ENCODE measurements at regions not wholly inside any gene's neighbourhood (a gene's known extent, or its start where the extent isn't known, plus 50 kb on each side); places are given as distances from the start of the nearest gene placed in this dataset.
"Not testable (repeated sequence)": the region's sequence is repeated elsewhere in the genome, so short reads cannot be mapped to it uniquely, and the experiment has no call there.

DNA sequence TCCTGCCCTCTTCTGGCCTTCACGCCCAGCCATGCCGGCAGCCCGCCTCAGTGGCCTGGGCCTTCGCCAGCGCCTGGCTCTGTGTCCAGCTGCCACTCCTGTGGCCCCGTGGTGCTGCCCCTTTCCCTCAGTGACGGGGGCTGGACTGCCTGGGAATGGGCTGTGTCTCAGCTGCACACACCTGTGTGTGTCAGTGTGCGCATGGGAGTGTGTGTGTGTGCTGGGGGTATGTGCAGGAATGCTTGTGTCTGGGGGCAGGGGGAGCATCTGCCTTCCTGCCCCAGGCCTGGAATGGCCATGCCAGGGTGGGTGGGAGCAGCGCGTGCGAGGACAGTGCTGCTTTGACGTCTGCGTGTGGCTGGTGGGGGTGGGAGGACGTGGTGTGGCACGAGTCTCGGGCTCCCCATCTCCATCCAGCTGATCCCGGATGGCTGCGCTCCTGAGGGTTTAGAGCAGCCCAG, 224.9 kb downstream of the TMEM121 start:
- H3K4me3 ChIP-seq (ENCODE audit: low read depth in 1 of 5, low read length in 5 of 5); H3K9ac ChIP-seq (ENCODE audit: low read length in 5 of 5); H3K9me3 ChIP-seq (ENCODE audit: control insufficient read depth in 5 of 5, low read length in 5 of 5); H3K27ac ChIP-seq (ENCODE audit: low read depth, low read length); H3K4me1 ChIP-seq (ENCODE audit: control insufficient read depth in 5 of 5, insufficient read depth in 5 of 5, low read length in 5 of 5); H3K27me3 ChIP-seq (ENCODE audit: control insufficient read depth in 5 of 5, insufficient read depth in 4 of 5, low read length in 5 of 5); H3K36me3 ChIP-seq (ENCODE audit: control insufficient read depth in 5 of 5, insufficient read depth in 5 of 5, low read length in 5 of 5): not testable (repeated sequence)

DNA sequence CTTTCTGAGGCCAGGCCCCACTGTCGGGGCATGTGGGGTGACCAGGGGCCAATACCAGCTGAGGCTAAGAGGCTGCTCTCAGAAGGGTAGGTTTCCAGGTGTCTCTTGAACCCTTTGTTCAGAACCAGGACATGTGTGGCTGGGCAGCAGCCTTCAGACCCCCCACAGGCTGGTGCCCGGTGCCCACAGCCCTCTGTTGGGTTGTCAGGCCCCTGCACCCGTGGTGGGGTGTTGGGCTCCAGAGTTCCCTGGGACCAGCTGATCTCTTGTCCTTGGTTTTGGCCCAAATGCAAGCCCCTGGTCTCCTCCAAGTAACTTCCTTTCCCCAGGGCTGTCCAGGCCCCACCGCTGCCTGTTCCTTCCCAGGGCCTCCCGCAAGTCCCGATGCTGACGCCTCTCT, 226.0 kb downstream of the TMEM121 start:
- not testable (repeated sequence) for H3K27me3 ChIP-seq (ENCODE audit: control insufficient read depth in 5 of 5, insufficient read depth in 4 of 5, low read length in 5 of 5); H3K4me3 ChIP-seq (ENCODE audit: low read depth in 1 of 5, low read length in 5 of 5); H3K9me3 ChIP-seq (ENCODE audit: control insufficient read depth in 5 of 5, low read length in 5 of 5); H3K4me1 ChIP-seq (ENCODE audit: control insufficient read depth in 5 of 5, insufficient read depth in 5 of 5, low read length in 5 of 5); H3K27ac ChIP-seq (ENCODE audit: low read depth, low read length); H3K9ac ChIP-seq (ENCODE audit: low read length in 5 of 5); H3K36me3 ChIP-seq (ENCODE audit: control insufficient read depth in 5 of 5, insufficient read depth in 5 of 5, low read length in 5 of 5)

DNA sequence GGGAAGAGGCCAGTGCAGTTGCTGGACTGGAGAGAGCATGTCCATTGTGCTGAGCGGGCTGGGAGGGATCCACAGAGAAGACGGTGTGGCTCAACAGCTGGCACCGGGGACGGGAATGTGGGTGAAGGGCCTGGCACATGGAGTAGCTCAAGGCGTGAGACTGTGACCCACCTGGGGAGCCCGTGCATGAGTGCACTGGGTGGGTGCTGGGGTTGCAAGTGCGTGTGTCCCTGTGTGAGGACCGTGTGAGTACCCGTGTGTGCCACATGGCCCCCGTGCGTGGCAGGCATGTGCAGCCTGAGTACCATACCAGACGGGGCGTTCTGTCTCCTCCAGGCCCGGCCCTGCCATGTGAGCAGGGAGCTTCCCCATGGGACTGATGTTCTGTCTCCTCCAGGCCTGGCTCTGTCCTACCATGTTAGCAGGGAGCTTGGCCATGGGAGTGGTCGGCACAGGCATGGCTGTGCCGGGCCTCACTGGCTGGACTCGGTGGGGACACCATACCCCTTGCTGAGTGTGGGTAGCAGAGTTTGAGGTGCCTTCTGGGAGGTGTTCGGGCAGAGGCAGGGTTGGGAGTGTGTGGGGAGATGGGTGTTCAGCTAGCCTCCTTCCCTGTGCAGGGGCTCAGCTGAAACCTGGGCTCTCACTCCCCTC, 234.4 kb downstream of the TMEM121 start:
- Histone ChIP-seq H3K9me3 (ENCODE audit: control insufficient read depth in 5 of 5, low read length in 5 of 5) (peaks cover 0 to 2% (median 0%) of the 10 kb centered on the region in 5 donors), H3K9ac (ENCODE audit: low read length in 5 of 5) (no peak overlapping the region), H3K4me3 (ENCODE audit: low read depth in 1 of 5, low read length in 5 of 5) (no peak overlapping the region), H3K27ac (ENCODE audit: low read depth, low read length) (no peak overlapping the region), H3K36me3 (ENCODE audit: control insufficient read depth in 5 of 5, insufficient read depth in 5 of 5, low read length in 5 of 5) (no peaks in the 10 kb centered on the region), H3K4me1 (ENCODE audit: control insufficient read depth in 5 of 5, insufficient read depth in 5 of 5, low read length in 5 of 5) (peaks cover 0 to 12% (median 0%) of the 10 kb centered on the region in 5 donors), H3K27me3 (ENCODE audit: control insufficient read depth in 5 of 5, insufficient read depth in 4 of 5, low read length in 5 of 5) (no peaks in the 10 kb centered on the region)

DNA sequence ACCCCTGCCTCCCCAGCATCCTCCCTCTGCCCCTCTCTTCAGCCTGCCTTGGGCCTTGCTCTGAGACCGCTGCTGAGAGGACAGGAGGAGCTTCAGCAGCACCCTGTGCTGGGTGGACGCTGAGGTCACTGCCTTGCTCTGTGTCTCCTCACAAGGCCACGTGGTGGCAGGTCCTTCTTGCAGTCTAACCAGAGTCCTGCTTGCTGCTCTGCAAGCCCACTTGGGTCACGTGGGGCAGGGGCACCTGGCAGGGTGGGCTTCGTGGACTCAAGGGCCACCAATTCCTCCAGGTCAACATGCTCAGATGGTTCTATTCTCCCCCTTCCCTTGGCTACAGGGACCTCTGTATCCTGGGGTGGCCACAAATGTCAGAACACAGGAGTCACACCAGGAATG, 235.0 kb downstream of the TMEM121 start:
- H3K4me1 ChIP-seq (ENCODE audit: control insufficient read depth in 5 of 5, insufficient read depth in 5 of 5, low read length in 5 of 5): peaks cover 0 to 13% (median 0%) of the 10 kb centered on the region in 5 donors
- not testable (repeated sequence) for H3K4me3 ChIP-seq (ENCODE audit: low read depth in 1 of 5, low read length in 5 of 5); H3K9ac ChIP-seq (ENCODE audit: low read length in 5 of 5); H3K27ac ChIP-seq (ENCODE audit: low read depth, low read length); H3K27me3 ChIP-seq (ENCODE audit: control insufficient read depth in 5 of 5, insufficient read depth in 4 of 5, low read length in 5 of 5); H3K36me3 ChIP-seq (ENCODE audit: control insufficient read depth in 5 of 5, insufficient read depth in 5 of 5, low read length in 5 of 5); H3K9me3 ChIP-seq (ENCODE audit: control insufficient read depth in 5 of 5, low read length in 5 of 5)

DNA sequence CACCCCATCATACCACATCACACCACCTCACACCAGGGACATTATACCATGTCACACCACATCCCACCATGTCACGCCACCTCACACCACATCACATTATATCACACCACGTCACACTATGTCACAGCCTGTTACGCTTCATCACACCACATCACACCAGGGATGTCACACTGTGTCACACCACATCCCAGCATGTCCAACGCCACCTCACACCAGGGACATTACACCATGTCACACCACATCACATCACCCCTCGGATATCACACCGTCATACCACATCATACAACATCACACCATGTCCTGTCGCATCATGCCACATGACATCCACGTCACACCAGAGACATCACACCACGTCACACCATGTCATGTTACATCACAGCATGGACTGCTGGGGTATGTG, 235.5 kb downstream of the TMEM121 start:
- H3K9ac ChIP-seq (ENCODE audit: low read length in 5 of 5): no peak overlapping the region
- H3K36me3 ChIP-seq (ENCODE audit: control insufficient read depth in 5 of 5, insufficient read depth in 5 of 5, low read length in 5 of 5): no peaks in the 10 kb centered on the region
- H3K4me1 ChIP-seq (ENCODE audit: control insufficient read depth in 5 of 5, insufficient read depth in 5 of 5, low read length in 5 of 5): peaks cover 0 to 13% (median 0%) of the 10 kb centered on the region in 5 donors
- no peak overlapping the region for H3K4me3 ChIP-seq (ENCODE audit: low read depth in 1 of 5, low read length in 5 of 5)
- H3K9me3 ChIP-seq (ENCODE audit: control insufficient read depth in 5 of 5, low read length in 5 of 5): peaks cover 0 to 2% (median 0%) of the 10 kb centered on the region in 5 donors
- no peak overlapping the region for H3K27ac ChIP-seq (ENCODE audit: low read depth, low read length)
- H3K27me3 ChIP-seq (ENCODE audit: control insufficient read depth in 5 of 5, insufficient read depth in 4 of 5, low read length in 5 of 5): no peaks in the 10 kb centered on the region

DNA sequence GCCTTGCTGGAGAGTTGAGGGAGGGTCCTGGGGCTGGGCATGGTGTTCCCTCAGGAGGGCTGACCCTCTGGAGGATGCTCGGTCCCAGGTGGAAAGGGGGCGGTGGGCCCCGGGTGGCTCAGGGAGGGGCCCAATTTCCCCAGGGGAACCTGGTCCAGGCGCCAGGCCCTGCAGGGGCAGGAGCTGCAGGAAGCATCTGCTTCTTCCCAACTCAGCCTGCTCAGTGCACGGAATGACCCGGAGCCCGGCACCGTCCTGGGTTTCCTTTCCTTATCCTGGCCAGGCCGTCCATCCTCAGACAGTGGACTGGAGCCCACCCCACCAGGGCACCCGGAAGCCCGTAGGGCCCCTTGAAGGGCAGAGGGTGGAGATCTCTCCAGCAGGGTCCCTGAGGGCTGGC, 235.9 kb downstream of the TMEM121 start:
- not testable (repeated sequence) for H3K9ac ChIP-seq (ENCODE audit: low read length in 5 of 5); H3K9me3 ChIP-seq (ENCODE audit: control insufficient read depth in 5 of 5, low read length in 5 of 5); H3K4me3 ChIP-seq (ENCODE audit: low read depth in 1 of 5, low read length in 5 of 5); H3K27ac ChIP-seq (ENCODE audit: low read depth, low read length); H3K36me3 ChIP-seq (ENCODE audit: control insufficient read depth in 5 of 5, insufficient read depth in 5 of 5, low read length in 5 of 5); H3K27me3 ChIP-seq (ENCODE audit: control insufficient read depth in 5 of 5, insufficient read depth in 4 of 5, low read length in 5 of 5)
- H3K4me1 ChIP-seq (ENCODE audit: control insufficient read depth in 5 of 5, insufficient read depth in 5 of 5, low read length in 5 of 5): peaks cover 0 to 13% (median 0%) of the 10 kb centered on the region in 5 donors

DNA sequence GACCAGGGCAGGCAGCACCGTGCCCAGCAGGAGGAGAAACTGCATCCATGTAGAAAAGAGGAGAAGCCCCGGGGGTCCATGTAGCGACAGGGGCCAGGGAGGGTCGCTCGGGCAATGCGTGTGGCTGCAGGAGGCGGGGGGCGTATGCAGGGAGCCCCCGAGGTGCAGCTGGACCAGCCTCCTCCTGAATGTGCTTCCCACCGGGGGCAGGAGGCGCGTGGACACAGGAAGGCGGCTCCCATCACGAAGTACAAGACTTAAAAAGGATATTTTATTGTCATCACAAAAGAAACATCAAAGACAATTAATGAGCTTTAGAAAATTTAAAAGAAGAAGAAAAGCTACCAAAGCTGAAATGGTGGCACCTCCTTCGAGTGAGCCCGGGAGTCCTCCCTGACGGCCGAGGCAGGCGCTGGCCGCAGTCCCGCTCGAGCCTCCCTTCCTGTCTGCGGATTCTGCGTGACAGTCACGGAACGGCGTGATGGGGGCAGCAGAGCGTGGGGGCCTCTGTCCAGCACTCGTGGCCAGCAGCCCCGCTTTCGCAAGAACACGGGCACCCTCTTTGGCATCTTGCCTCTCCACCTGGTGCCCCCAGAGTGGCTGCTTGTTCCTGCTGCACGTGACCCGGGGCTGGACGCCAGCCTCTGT, 238.0 kb downstream of the TMEM121 start:
- peaks cover 0 to 13% (median 0%) of the 10 kb centered on the region in 5 donors for H3K4me1 ChIP-seq (ENCODE audit: control insufficient read depth in 5 of 5, insufficient read depth in 5 of 5, low read length in 5 of 5)
- not testable (repeated sequence) for H3K4me3 ChIP-seq (ENCODE audit: low read depth in 1 of 5, low read length in 5 of 5); H3K9me3 ChIP-seq (ENCODE audit: control insufficient read depth in 5 of 5, low read length in 5 of 5); H3K36me3 ChIP-seq (ENCODE audit: control insufficient read depth in 5 of 5, insufficient read depth in 5 of 5, low read length in 5 of 5); H3K9ac ChIP-seq (ENCODE audit: low read length in 5 of 5); H3K27ac ChIP-seq (ENCODE audit: low read depth, low read length); H3K27me3 ChIP-seq (ENCODE audit: control insufficient read depth in 5 of 5, insufficient read depth in 4 of 5, low read length in 5 of 5)

DNA sequence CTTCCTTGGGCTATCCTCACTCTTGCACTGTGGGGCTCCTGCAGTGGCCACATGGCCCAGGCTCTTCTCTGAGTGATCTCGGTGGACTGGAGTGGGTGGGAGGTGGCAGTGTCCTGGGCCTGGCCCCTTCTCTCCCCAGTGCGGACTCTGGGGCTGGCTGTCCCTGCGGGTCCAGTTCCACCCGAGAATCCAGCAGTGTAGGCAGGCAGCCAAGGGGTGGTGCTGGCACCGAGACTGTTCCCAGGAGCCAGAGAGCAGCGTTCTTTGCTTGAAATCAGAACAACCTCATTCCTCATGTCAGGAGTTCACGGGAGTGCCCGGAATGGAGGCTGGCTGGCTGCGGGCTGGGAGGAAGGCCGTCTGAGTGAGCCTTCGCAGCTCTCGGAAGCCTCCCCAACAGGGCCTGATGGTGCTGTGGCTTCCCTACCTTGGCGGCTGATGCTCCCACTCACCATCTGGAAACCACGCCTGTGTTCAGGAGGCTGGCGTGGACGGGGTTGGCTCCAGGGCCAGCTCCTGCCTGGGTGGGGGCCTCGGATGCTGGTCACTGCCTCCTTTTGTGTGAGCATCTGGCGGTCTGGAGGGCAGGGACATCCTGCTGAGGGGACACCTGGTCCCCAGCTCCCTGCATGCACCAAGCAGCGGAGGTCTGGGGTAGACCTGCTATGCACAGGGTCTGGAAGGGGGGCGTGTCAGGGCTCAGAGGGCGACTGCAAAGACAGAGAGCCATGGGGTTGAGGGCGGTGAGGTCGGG, 238.9 kb downstream of the TMEM121 start:
- H3K36me3 ChIP-seq (ENCODE audit: control insufficient read depth in 5 of 5, insufficient read depth in 5 of 5, low read length in 5 of 5); H3K27ac ChIP-seq (ENCODE audit: low read depth, low read length); H3K27me3 ChIP-seq (ENCODE audit: control insufficient read depth in 5 of 5, insufficient read depth in 4 of 5, low read length in 5 of 5); H3K9me3 ChIP-seq (ENCODE audit: control insufficient read depth in 5 of 5, low read length in 5 of 5); H3K9ac ChIP-seq (ENCODE audit: low read length in 5 of 5); H3K4me3 ChIP-seq (ENCODE audit: low read depth in 1 of 5, low read length in 5 of 5): not testable (repeated sequence)
- H3K4me1 ChIP-seq (ENCODE audit: control insufficient read depth in 5 of 5, insufficient read depth in 5 of 5, low read length in 5 of 5): peaks cover 0 to 13% (median 0%) of the 10 kb centered on the region in 5 donors

DNA sequence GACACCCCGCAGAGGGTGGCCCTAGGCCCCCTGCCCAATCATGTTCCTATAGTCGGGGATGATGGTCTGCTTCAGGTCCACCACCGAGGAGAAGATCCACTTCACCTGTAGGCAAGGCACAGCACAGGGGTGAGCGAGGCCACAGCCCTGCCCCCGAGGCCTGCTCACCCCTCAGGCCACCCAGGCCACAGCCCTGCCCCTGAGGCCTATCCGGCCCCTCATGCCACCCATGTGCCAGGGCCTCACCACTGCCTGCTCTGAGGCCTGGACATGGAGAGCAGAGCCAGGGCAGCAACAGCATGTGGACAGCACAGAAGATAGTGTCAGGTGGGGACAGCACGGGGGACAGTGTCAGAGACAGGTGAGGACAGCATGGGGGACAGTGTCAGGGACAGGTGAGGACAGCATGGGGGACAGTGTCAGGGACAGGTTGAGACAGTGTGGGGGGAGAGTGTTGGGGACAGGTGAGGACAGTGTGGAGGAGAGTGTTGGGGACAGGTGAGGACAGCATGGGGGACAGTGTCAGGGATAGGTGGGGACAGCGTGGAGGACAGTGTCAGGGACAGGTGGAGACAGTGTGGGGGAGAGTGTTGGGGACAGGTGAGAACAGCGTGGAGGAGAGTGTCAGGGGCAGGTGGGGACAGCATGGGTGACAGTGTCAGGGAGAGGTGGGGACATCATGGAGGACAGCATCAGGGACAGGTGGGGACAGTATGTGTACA, 239.7 kb downstream of the TMEM121 start:
- Histone ChIP-seq H3K4me3 (ENCODE audit: low read depth in 1 of 5, low read length in 5 of 5) (no peak overlapping the region), H3K36me3 (ENCODE audit: control insufficient read depth in 5 of 5, insufficient read depth in 5 of 5, low read length in 5 of 5) (no peaks in the 10 kb centered on the region), H3K27me3 (ENCODE audit: control insufficient read depth in 5 of 5, insufficient read depth in 4 of 5, low read length in 5 of 5) (no peaks in the 10 kb centered on the region), H3K27ac (ENCODE audit: low read depth, low read length) (no peak overlapping the region), H3K9ac (ENCODE audit: low read length in 5 of 5) (no peak overlapping the region), H3K9me3 (ENCODE audit: control insufficient read depth in 5 of 5, low read length in 5 of 5) (no peaks in the 10 kb centered on the region), H3K4me1 (ENCODE audit: control insufficient read depth in 5 of 5, insufficient read depth in 5 of 5, low read length in 5 of 5) (peaks cover 0 to 6% (median 0%) of the 10 kb centered on the region in 5 donors)

DNA sequence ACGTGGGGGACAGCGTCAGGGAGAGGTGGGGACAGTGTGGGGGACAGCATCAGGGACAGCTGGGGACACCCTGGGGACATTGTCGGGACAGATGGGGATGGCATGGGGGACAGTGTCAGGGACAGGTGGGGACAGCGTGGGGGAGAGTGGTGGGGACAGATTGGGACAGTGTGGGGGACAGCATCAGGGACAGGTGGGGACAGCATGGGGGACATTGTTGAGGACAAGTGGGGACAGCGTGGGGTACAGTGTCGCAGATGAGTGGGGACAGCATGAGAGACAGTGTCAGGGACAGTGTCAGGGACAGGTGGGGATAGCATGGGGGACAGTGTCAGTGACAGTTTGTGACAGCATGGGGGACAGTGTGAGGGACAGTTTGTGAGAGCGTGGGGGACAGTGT, 240.9 kb downstream of the TMEM121 start:
- H3K9me3 ChIP-seq (ENCODE audit: control insufficient read depth in 5 of 5, low read length in 5 of 5): no peaks in the 10 kb centered on the region
- no peak overlapping the region for H3K9ac ChIP-seq (ENCODE audit: low read length in 5 of 5)
- H3K27ac ChIP-seq (ENCODE audit: low read depth, low read length): no peak overlapping the region
- H3K36me3 ChIP-seq (ENCODE audit: control insufficient read depth in 5 of 5, insufficient read depth in 5 of 5, low read length in 5 of 5): no peaks in the 10 kb centered on the region
- H3K4me1 ChIP-seq (ENCODE audit: control insufficient read depth in 5 of 5, insufficient read depth in 5 of 5, low read length in 5 of 5): peaks cover 0 to 6% (median 0%) of the 10 kb centered on the region in 5 donors
- H3K27me3 ChIP-seq (ENCODE audit: control insufficient read depth in 5 of 5, insufficient read depth in 4 of 5, low read length in 5 of 5): no peaks in the 10 kb centered on the region
- H3K4me3 ChIP-seq (ENCODE audit: low read depth in 1 of 5, low read length in 5 of 5): no peak overlapping the region
